Activated naive CD4-positive, alpha-beta T cell treated with anti-CD3 and anti-CD28 coated beads, Interleukin-2, amount 50 U/mL, for 24 hours (primary cell): ENCODE measurements at regions not wholly inside any gene's neighbourhood (a gene's known extent, or its start where the extent isn't known, plus 50 kb on each side); places are given as distances from the start of the nearest gene placed in this dataset.

Experiments used
- H3K27ac Mint-ChIP-seq: one replicate; pipeline ENCODE4 v1.8.0; 2021; ENCODE audit warnings: mild to moderate bottlenecking, mixed read lengths
- H3K27me3 Mint-ChIP-seq: one replicate; pipeline ENCODE4 v1.8.0; 2021; ENCODE audit warnings: mixed read lengths
- H3K36me3 Mint-ChIP-seq: one replicate; pipeline ENCODE4 v1.8.0; 2021; ENCODE audit warnings: mixed read lengths
- H3K4me1 Mint-ChIP-seq: one replicate; pipeline ENCODE4 v1.8.0; 2021; ENCODE audit warnings: mixed read lengths
- H3K4me3 Mint-ChIP-seq: one replicate; pipeline ENCODE4 v1.8.0; 2021; ENCODE audit warnings: mild to moderate bottlenecking, mixed read lengths
- H3K9me3 Mint-ChIP-seq: one replicate; pipeline ENCODE4 v1.8.0; 2021; ENCODE audit warnings: mixed read lengths

DNA sequence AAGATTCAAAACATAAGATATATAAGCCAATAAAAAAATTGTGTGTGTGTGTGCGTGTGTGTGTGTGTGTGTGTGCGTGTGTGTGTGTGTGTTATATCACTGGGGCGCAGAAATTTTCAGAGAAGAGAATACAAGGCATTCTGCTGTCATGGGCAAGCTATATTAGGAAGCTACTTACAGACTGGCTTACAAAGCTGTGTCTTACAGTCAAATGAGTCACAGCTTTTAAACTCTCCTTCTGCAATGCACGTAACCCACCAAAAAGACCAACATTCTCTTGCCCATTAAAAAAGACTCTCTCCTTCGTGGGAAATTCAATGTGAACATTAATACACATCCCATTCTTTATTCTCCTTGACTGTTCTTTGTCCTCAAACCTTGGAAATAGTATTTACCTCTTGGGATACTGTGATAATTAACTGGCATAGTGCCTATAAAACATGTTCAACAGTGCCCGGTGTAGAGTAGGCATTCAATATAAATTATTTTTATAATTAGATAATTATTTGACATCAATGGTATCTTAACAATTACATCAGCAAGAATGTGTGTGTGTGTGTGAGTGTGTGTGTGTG is 860.4 kb upstream of the SOX9 start:
- Mint-ChIP-seq H3K9me3 (peaks cover 14% of the 10 kb centered on the region), H3K27ac (no peak overlapping the region), H3K36me3 (no peaks in the 10 kb centered on the region), H3K4me3 (no peak overlapping the region), H3K27me3 (no peaks in the 10 kb centered on the region), H3K4me1 (no peaks in the 10 kb centered on the region)

DNA sequence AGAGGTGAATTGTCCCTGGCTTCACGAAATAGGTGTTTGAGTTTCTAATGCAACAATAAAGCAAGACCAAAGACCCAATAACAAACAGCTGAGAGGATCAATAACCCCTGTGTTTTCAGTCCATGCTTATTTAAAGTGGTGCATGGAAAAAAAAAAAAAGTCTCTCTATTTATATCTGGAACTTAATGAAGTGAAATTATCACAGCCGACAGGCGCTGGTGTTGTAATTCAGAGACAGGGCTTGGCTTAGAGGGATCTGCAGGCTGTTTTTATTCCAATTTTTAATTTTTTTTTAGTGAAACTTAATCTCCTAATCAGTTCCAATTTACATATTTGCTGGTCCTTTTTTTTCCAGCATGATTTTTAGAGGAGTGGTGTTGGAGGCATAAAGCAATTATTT is 858.2 kb upstream of the SOX9 start:
- peaks cover 25% of the 10 kb centered on the region for H3K9me3 Mint-ChIP-seq
- H3K36me3 Mint-ChIP-seq: no peaks in the 10 kb centered on the region
- no peak overlapping the region for H3K4me3 Mint-ChIP-seq
- H3K4me1 Mint-ChIP-seq: no peaks in the 10 kb centered on the region
- no peaks in the 10 kb centered on the region for H3K27me3 Mint-ChIP-seq
- H3K27ac Mint-ChIP-seq: no peak overlapping the region

DNA sequence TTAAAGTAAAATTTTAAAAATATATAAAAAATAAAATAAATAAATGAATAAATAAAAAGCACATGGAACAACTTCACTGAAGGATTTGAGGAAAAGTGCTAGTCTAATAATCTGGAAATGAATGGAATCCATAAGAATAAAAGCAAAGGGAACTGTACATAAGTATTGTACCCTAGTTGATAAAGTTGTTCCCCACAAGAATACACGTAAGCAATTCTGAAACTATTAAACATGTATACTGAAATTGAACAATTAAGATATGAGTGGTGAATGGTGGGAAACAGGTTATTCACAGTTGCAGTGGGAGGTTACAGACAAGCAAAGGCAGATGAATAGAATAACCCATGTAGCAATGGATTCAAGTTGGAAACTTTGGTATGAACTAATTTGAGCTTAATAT is 853.2 kb upstream of the SOX9 start:
- Mint-ChIP-seq H3K9me3 (peaks cover 28% of the 10 kb centered on the region), H3K36me3 (no peaks in the 10 kb centered on the region), H3K4me3 (no peak overlapping the region), H3K4me1 (no peaks in the 10 kb centered on the region), H3K27me3 (no peaks in the 10 kb centered on the region), H3K27ac (no peak overlapping the region)

DNA sequence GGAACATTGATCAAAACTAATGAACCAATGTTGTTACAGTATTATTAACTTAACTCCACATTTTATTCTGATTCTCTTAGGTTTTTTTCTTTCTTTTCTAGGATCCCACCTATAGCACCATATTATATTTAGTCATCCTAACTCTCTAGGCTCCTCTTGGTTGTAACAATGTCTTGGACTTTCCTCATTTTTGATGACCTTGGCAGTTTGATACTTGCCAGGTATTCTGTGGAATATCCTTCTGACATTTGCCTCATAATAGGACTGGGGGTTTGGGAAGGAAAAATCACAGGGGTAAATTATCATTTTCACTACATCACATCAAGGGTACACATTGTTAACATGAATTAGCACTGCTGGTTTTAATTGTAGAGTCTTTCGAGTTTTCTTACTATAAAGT is 851.6 kb upstream of the SOX9 start:
- no peaks in the 10 kb centered on the region for H3K4me1 Mint-ChIP-seq
- H3K27me3 Mint-ChIP-seq: no peaks in the 10 kb centered on the region
- no peak overlapping the region for H3K4me3 Mint-ChIP-seq

DNA sequence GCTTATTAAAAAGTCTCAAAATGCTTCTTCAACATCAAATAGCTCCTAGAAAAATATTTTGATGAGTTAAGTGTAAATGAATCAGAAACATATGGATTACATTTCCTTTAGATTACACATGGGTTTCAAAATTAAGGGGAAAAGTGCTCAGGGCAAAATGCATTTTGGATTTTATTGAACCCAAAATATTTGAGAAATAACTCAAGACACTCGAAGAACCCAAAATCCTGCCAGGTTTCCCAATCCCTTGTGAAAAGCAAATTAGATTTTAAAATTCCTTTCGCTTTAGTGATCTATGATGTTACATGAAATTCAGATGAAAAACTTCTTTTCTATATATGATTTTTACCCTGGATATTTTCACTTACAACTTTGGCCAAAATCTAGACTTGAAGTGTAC is 847.4 kb upstream of the SOX9 start:
- Mint-ChIP-seq H3K36me3 (no peaks in the 10 kb centered on the region), H3K27me3 (no peaks in the 10 kb centered on the region), H3K4me3 (no peak overlapping the region), H3K9me3 (peaks cover 11% of the 10 kb centered on the region), H3K4me1 (no peaks in the 10 kb centered on the region), H3K27ac (no peak overlapping the region)

More for the DNA sequence above, 851.6 kb upstream of the SOX9 start:
- Mint-ChIP-seq H3K9me3 (peaks cover 22% of the 10 kb centered on the region), H3K36me3 (no peaks in the 10 kb centered on the region), H3K27ac (no peak overlapping the region)

DNA sequence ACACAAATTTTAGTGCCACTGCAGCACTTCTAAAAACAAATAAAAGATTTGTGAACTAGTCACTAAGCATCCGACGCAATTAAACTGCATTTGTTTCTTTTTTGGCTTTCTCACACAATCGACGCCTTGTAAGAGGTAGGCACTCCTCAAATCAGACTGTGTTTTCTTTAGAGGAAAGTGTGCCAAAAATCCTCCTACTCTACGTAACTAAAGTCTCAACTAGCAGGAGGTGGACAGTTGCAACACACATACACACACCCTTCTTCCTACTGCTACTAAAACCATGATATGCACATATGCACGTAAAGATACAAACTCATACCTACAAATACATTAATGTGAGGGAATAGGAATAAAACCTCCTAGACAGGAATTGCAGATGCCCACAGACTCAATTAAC is 844.7 kb upstream of the SOX9 start:
- Mint-ChIP-seq H3K4me3 (no peak overlapping the region), H3K36me3 (no peaks in the 10 kb centered on the region), H3K4me1 (no peaks in the 10 kb centered on the region), H3K27ac (no peak overlapping the region), H3K9me3 (peaks cover 6% of the 10 kb centered on the region), H3K27me3 (no peaks in the 10 kb centered on the region)

DNA sequence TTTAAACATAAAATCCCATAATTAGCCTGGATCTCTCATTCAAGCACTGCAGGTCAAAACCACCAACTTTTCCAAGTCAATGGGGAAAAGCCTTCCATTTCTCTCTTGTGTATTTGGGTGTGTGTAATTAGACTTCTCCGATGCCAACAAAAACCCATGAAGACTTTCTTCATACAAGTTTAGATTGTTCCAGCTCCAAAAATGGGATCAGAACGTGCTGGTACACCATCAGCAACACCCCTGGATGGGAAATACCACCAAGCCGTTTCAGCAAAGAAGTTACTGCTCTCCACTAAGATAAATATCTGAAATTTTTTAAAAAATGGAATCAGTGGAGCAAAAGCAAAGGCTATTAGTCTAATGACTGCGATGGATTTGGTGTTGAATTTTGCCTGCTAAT is 837.3 kb upstream of the SOX9 start:
- Mint-ChIP-seq H3K9me3 (peaks cover 6% of the 10 kb centered on the region), H3K4me3 (no peak overlapping the region), H3K36me3 (no peaks in the 10 kb centered on the region), H3K27me3 (no peaks in the 10 kb centered on the region), H3K27ac (no peak overlapping the region), H3K4me1 (no peaks in the 10 kb centered on the region)

DNA sequence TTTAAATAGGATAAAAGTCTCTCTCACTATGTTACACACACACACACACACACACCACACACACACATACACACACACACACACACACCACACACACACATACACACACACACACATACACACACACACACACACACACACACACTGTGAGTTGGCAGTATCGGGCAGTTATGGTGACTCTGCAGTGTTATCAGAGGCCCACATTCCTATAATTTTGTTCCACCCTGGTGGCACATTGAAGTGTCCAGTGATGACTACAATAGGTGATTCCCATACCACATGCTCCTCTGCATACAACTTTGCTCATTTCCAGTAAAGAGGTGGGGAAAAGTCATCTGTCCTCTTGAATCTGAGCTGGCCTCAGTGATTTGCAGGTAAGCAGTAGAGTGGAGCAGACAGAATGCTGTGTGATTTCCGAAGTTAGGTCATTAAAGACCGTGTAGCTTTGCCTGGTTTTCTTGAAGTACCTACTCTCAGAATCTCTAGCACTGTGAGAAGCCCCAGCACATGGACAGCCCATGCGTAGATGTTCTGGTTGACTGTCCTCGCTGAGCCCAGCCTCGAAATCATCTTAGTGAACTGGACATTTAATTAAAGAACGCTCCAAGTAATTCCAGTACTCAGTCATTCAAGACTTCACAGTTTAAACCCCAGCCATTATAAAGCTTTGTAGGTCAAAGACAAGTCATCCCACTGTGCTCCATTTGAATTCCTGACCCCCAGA is 836.6 kb upstream of the SOX9 start:
- Mint-ChIP-seq H3K4me1 (no peaks in the 10 kb centered on the region), H3K36me3 (no peaks in the 10 kb centered on the region), H3K9me3 (peaks cover 6% of the 10 kb centered on the region), H3K4me3 (no peak overlapping the region), H3K27ac (no peak overlapping the region), H3K27me3 (no peaks in the 10 kb centered on the region)

DNA sequence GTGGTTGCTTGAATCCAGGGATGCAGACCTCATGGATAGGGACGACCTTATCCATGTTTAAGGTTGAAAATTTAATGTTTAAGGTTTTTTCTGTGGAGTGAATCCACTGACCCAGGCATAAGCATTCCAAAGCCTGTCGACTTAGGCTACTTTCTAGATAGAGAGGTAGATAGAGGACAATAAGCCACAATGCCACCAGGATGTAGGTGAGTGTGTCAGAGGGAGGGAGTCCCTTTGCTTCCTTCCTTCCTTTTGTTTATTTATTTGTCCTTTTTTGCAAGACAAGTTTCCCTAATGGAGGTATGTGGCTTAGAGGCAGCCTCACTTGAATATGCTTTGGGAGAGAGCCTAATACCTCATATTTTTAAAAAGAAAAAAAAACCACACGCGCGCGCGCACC is 834.2 kb upstream of the SOX9 start:
- no peaks in the 10 kb centered on the region for H3K36me3 Mint-ChIP-seq
- H3K4me1 Mint-ChIP-seq: no peaks in the 10 kb centered on the region
- H3K4me3 Mint-ChIP-seq: no peak overlapping the region
- peaks cover 6% of the 10 kb centered on the region for H3K9me3 Mint-ChIP-seq
- no peak overlapping the region for H3K27ac Mint-ChIP-seq
- H3K27me3 Mint-ChIP-seq: no peaks in the 10 kb centered on the region

DNA sequence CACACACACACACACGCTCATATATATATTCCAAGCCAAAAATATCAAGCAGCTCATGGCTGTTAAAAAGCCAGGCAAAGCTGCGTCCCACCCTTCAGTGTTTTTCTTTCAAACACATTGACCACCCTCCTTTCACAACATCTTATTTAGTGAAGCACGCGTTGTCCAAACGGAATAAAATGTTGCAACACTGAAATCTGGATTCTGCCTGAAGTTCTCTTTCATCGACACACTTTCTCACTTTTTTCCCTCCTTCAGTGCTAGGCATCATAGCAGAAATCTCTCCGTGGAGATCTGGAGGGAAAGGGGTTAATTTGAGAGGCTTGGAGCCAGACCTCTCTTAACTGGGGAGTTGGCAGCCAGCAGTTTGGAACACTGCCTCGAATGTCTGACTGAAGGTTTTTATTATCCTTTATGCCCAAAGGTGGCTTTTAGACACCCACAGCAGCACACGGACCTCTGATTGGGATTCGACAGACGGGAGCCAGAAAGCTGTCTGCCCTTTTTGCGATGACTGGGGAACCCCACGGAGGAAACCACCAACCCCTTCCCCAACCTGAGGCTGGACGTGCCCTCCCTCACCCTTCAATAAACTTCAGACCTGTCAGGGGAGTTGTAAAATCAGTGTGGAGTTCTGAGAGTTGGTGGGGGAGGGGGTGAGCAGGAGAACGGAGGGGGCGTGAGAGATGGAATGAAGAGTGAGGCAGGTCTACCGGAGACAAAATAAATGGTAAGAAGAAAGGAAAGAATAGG is 833.6 kb upstream of the SOX9 start:
- Mint-ChIP-seq H3K9me3 (peaks cover 2% of the 10 kb centered on the region), H3K4me3 (no peak overlapping the region), H3K36me3 (no peaks in the 10 kb centered on the region)

DNA sequence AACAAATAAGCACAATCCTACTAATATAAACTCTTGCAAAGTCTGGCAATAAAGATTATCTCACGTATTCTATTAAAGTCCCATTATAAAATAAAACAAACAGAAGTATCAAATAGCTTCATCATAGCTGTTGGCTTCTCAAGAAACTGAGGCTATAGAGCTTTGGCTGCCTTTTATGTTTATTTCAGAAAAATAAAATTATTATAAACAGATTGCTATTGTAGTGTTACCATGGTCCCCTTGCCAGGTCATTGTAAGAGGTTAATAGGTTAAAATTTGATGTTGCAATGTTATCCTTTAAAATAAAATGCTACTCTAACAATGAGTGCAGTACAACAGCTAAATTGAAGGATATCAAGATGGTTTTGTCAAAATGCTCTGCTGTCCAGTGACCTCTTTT is 828.8 kb upstream of the SOX9 start:
- Mint-ChIP-seq H3K4me1 (no peaks in the 10 kb centered on the region), H3K36me3 (no peaks in the 10 kb centered on the region), H3K27me3 (no peaks in the 10 kb centered on the region), H3K9me3 (peaks cover 4% of the 10 kb centered on the region), H3K27ac (no peak overlapping the region), H3K4me3 (no peak overlapping the region)

More for the DNA sequence above, 833.6 kb upstream of the SOX9 start:
- Mint-ChIP-seq H3K27ac (no peak overlapping the region), H3K27me3 (no peaks in the 10 kb centered on the region), H3K4me1 (no peaks in the 10 kb centered on the region)

DNA sequence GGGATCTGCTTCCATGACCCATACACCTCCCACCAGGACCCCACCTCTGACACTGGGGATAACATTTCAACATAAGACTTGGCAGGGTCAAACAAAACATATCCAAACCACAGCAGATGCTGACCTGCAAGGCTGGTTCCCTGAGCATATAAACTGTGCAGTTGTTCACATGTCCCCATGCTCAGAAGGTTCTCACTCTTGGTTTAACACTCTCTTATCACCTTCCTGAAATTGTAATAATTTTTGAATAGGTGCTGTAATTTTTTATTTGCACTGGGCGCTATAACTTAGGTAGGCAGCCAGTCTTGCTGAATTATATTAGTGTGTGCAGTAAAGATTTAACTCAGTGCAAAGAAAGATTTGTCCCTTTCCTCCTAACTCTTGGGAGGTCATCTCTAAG is 824.8 kb upstream of the SOX9 start:
- H3K4me1 Mint-ChIP-seq: no peaks in the 10 kb centered on the region
- no peaks in the 10 kb centered on the region for H3K36me3 Mint-ChIP-seq
- no peak overlapping the region for H3K27ac Mint-ChIP-seq
- H3K27me3 Mint-ChIP-seq: no peaks in the 10 kb centered on the region
- peaks cover 8% of the 10 kb centered on the region for H3K9me3 Mint-ChIP-seq
- H3K4me3 Mint-ChIP-seq: no peak overlapping the region

DNA sequence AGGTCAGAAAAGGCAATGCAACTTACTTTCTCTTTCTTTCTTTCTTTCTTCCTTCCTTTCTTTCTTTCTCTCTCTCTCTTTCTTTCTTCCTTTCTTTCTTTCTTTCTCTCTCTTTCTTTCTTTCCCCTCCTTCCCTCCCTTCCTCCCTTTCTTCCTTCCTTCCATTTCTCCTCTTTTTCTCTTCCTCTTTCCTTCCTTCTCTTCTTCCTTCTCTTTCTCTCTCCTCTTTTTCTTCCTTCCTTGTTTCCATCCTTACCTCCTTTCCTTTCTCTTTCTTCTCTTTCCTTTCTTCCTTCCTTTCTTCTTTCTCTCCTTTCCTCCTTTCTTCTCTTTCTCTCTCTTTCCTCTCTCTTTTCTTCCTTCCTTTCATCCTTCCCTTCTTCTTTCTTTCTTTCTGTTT is 819.8 kb upstream of the SOX9 start:
- Mint-ChIP-seq H3K4me1 (no peaks in the 10 kb centered on the region), H3K9me3 (peaks cover 11% of the 10 kb centered on the region), H3K27me3 (no peaks in the 10 kb centered on the region), H3K27ac (no peak overlapping the region), H3K4me3 (no peak overlapping the region), H3K36me3 (no peaks in the 10 kb centered on the region)

DNA sequence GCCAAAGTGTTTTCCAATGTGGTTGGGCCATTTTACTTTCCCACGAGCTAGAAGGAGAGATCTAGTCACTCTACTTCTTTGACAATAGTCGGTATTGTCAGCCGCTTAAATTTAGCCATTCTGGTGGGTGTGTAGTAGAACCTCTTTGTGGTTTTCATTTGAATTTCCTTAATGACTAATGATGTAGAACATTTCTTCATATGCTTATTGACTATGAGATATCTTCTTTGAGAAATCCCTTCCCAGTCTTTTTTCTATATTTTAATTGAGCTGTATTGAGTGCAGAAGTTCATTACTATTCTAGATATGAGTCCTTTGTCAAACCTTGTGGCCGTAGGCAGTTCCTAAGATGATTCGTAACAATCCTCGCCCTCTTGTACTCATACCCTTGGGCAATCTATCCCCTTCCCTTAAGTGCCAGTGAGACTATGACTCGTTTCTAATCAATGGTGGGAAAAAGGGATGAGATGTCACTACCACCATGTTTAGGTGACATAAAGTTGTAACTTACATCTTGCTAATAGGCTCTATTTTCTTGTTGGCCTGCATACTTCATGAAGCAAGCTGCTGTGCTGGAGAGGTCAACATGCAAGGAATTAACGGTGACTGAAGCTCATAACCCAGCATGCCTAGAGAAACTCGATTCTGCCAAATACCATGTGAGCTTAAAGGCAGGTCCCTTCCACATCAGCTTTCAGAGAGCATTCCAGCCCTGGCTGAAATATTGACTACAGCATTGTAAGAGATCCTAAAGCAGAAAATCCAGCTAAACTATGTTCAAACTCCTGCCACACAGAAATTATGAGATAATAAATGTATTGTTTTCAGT is 817.9 kb upstream of the SOX9 start:
- H3K36me3 Mint-ChIP-seq: no peaks in the 10 kb centered on the region
- H3K9me3 Mint-ChIP-seq: peaks cover 23% of the 10 kb centered on the region
- H3K4me3 Mint-ChIP-seq: no peak overlapping the region
- H3K4me1 Mint-ChIP-seq: no peaks in the 10 kb centered on the region
- H3K27me3 Mint-ChIP-seq: no peaks in the 10 kb centered on the region
- no peak overlapping the region for H3K27ac Mint-ChIP-seq

DNA sequence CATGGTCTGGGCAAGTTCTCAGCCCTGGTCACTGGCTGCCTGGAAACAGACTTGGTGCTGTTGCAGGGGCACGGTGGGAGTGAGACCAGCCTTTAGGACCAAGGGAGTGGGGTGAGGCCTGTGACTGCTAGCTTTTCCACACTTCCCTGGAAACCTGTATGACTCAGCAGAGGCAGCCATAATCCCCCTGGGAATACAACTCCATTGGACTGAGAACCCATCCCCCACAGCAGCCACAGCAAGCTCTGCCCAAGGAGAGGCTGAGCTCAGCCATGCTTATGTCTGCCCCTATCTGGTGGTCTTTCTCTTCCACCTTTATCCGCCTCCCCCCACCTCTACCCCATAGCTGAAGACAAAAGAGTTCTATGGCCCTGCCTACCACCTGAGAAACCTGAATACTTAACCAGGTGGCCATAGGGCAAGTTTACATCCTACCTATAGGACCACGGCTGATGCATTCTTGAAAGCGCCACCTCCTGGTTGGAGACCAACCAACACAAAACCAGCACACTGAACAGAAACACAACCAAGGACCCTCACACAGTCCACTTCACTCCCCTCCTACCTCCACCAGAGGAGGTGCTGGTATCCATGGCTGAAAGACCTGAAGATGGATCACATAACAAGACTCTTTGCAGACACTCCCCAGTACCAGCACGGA is 816.2 kb upstream of the SOX9 start:
- no peaks in the 10 kb centered on the region for H3K36me3 Mint-ChIP-seq
- H3K4me3 Mint-ChIP-seq: no peak overlapping the region
- H3K27me3 Mint-ChIP-seq: no peaks in the 10 kb centered on the region
- peaks cover 26% of the 10 kb centered on the region for H3K9me3 Mint-ChIP-seq
- no peaks in the 10 kb centered on the region for H3K4me1 Mint-ChIP-seq
- no peak overlapping the region for H3K27ac Mint-ChIP-seq
